ENCODE measurements at regions not wholly inside any gene's neighbourhood (a gene's known extent, or its start where the extent isn't known, plus 50 kb on each side); places are given as distances from the start of the nearest gene placed in this dataset.

- no peak overlapping the region for H3K27ac ChIP-seq (ENCODE audit: low read depth in 1 of 2, low read length in 1 of 2)
- no peaks in the 10 kb centered on the region for H3K4me1 ChIP-seq (ENCODE audit: control insufficient read depth in 2 of 2, insufficient read depth in 2 of 2, low read length in 2 of 2)
- DNase-seq (ENCODE audit: low read depth in 6 of 9, low spot score in 9 of 9), result no peak
- 56% methylated on average over 6 of the region's 6 CpGs for WGBS
- H3K9me3 ChIP-seq (ENCODE audit: control insufficient read depth in 2 of 2, insufficient read depth in 1 of 2, low read length in 1 of 2), result peaks cover 7 to 46% of the 10 kb centered on the region in 2 donors
- H3K27me3 ChIP-seq (ENCODE audit: control insufficient read depth in 2 of 2, insufficient read depth in 1 of 2, low read length in 1 of 2), result no peaks in the 10 kb centered on the region
- no peaks in the 10 kb centered on the region for H3K36me3 ChIP-seq (ENCODE audit: control insufficient read depth in 2 of 2, insufficient read depth in 2 of 2, low read length in 1 of 2)
- no peak overlapping the region for H3K4me3 ChIP-seq (ENCODE audit: low read length in 2 of 2)
Observed at GRCh38 chr16:35181422-35182030, 1722.1 kb downstream of the TP53TG3F start.

- no peaks in the 10 kb centered on the region for H3K27me3 ChIP-seq (ENCODE audit: control insufficient read depth in 2 of 2, insufficient read depth in 1 of 2, low read length in 1 of 2)
- no peak overlapping the region for H3K4me3 ChIP-seq (ENCODE audit: low read length in 2 of 2)
- H3K27ac ChIP-seq (ENCODE audit: low read depth in 1 of 2, low read length in 1 of 2), result no peak overlapping the region
- DNase-seq (ENCODE audit: low read depth in 6 of 9, low spot score in 9 of 9), result no peak
- H3K36me3 ChIP-seq (ENCODE audit: control insufficient read depth in 2 of 2, insufficient read depth in 2 of 2, low read length in 1 of 2), result no peaks in the 10 kb centered on the region
- no peaks in the 10 kb centered on the region for H3K4me1 ChIP-seq (ENCODE audit: control insufficient read depth in 2 of 2, insufficient read depth in 2 of 2, low read length in 2 of 2)
- peaks cover 9 to 49% of the 10 kb centered on the region in 2 donors for H3K9me3 ChIP-seq (ENCODE audit: control insufficient read depth in 2 of 2, insufficient read depth in 1 of 2, low read length in 1 of 2)
Observed at GRCh38 chr16:35182043-35182677, 1722.7 kb downstream of the TP53TG3F start.

- Histone ChIP-seq H3K4me3 (ENCODE audit: low read length in 2 of 2) (no peak overlapping the region), H3K36me3 (ENCODE audit: control insufficient read depth in 2 of 2, insufficient read depth in 2 of 2, low read length in 1 of 2) (no peaks in the 10 kb centered on the region), H3K27me3 (ENCODE audit: control insufficient read depth in 2 of 2, insufficient read depth in 1 of 2, low read length in 1 of 2) (no peaks in the 10 kb centered on the region), H3K9me3 (ENCODE audit: control insufficient read depth in 2 of 2, insufficient read depth in 1 of 2, low read length in 1 of 2) (peaks cover 12 to 58% of the 10 kb centered on the region in 2 donors), H3K27ac (ENCODE audit: low read depth in 1 of 2, low read length in 1 of 2) (no peak overlapping the region), H3K4me1 (ENCODE audit: control insufficient read depth in 2 of 2, insufficient read depth in 2 of 2, low read length in 2 of 2) (no peaks in the 10 kb centered on the region)
- 79% methylated on average over 6 of the region's 6 CpGs for WGBS
- DNase-seq (ENCODE audit: low read depth in 6 of 9, low spot score in 9 of 9), result no peak
Observed at GRCh38 chr16:35182943-35183550, 1723.6 kb downstream of the TP53TG3F start.

DNA sequence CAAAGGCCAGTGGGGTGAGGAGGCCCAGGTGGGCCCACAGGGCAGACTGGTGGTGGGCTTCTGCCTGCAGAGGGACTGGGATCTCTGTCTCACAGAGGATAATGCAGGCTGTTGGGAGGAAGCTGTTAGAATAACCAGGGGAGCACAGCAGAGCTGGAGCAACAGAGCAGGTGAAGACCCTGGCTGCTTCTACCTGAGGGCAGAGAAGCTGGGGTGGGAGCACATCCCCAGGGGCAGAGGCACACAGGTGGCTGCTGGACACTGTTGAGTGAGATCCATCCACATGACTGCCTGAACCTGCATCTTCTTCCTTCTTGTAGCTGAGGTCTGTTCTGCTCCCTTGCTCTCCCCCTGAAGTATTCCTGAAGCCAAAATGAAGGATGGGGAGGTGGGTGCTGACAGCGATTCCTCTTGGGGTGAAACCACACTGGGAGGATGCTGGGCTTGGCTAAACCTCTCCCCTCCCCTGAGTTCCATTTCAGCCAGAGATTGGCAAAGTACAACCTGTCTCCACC, 1725.0 kb downstream of the TP53TG3F start:
- DNase-seq (ENCODE audit: low read depth in 6 of 9, low spot score in 9 of 9), result no peak
- Histone ChIP-seq H3K27ac (ENCODE audit: low read depth in 1 of 2, low read length in 1 of 2) (no peak overlapping the region), H3K9me3 (ENCODE audit: control insufficient read depth in 2 of 2, insufficient read depth in 1 of 2, low read length in 1 of 2) (peaks cover 12 to 63% of the 10 kb centered on the region in 2 donors), H3K27me3 (ENCODE audit: control insufficient read depth in 2 of 2, insufficient read depth in 1 of 2, low read length in 1 of 2) (no peaks in the 10 kb centered on the region), H3K36me3 (ENCODE audit: control insufficient read depth in 2 of 2, insufficient read depth in 2 of 2, low read length in 1 of 2) (no peaks in the 10 kb centered on the region), H3K4me3 (ENCODE audit: low read length in 2 of 2) (no peak overlapping the region), H3K4me1 (ENCODE audit: control insufficient read depth in 2 of 2, insufficient read depth in 2 of 2, low read length in 2 of 2) (no peaks in the 10 kb centered on the region)
- 64% methylated on average over 1 of the region's 1 CpG for WGBS

- H3K9me3 ChIP-seq (ENCODE audit: control insufficient read depth in 2 of 2, insufficient read depth in 1 of 2, low read length in 1 of 2), result peaks cover 12 to 63% of the 10 kb centered on the region in 2 donors
- no peaks in the 10 kb centered on the region for H3K36me3 ChIP-seq (ENCODE audit: control insufficient read depth in 2 of 2, insufficient read depth in 2 of 2, low read length in 1 of 2)
- H3K27me3 ChIP-seq (ENCODE audit: control insufficient read depth in 2 of 2, insufficient read depth in 1 of 2, low read length in 1 of 2), result no peaks in the 10 kb centered on the region
- 64% methylated on average over 3 of the region's 3 CpGs for WGBS
- no peak for DNase-seq (ENCODE audit: low read depth in 6 of 9, low spot score in 9 of 9)
- H3K4me3 ChIP-seq (ENCODE audit: low read length in 2 of 2), result no peak overlapping the region
- no peak overlapping the region for H3K27ac ChIP-seq (ENCODE audit: low read depth in 1 of 2, low read length in 1 of 2)
- H3K4me1 ChIP-seq (ENCODE audit: control insufficient read depth in 2 of 2, insufficient read depth in 2 of 2, low read length in 2 of 2), result no peaks in the 10 kb centered on the region
Observed at GRCh38 chr16:35185366-35186044, 1726.1 kb downstream of the TP53TG3F start.

GRCh38 chr16:35186045-35186759, 1726.8 kb downstream of the TP53TG3F start:
- peaks cover 12 to 60% of the 10 kb centered on the region in 2 donors for H3K9me3 ChIP-seq (ENCODE audit: control insufficient read depth in 2 of 2, insufficient read depth in 1 of 2, low read length in 1 of 2)
- H3K4me3 ChIP-seq (ENCODE audit: low read length in 2 of 2), result no peak overlapping the region
- no peak for DNase-seq (ENCODE audit: low read depth in 6 of 9, low spot score in 9 of 9)

GRCh38 chr16:35187665-35188225, 1728.3 kb downstream of the TP53TG3F start:
- Histone ChIP-seq H3K27me3 (ENCODE audit: control insufficient read depth in 2 of 2, insufficient read depth in 1 of 2, low read length in 1 of 2) (no peaks in the 10 kb centered on the region), H3K36me3 (ENCODE audit: control insufficient read depth in 2 of 2, insufficient read depth in 2 of 2, low read length in 1 of 2) (no peaks in the 10 kb centered on the region), H3K4me1 (ENCODE audit: control insufficient read depth in 2 of 2, insufficient read depth in 2 of 2, low read length in 2 of 2) (no peaks in the 10 kb centered on the region), H3K4me3 (ENCODE audit: low read length in 2 of 2) (no peak overlapping the region), H3K27ac (ENCODE audit: low read depth in 1 of 2, low read length in 1 of 2) (no peak overlapping the region), H3K9me3 (ENCODE audit: control insufficient read depth in 2 of 2, insufficient read depth in 1 of 2, low read length in 1 of 2) (peaks cover 12 to 46% of the 10 kb centered on the region in 2 donors)
- 64% methylated on average over 2 of the region's 2 CpGs for WGBS
- DNase-seq (ENCODE audit: low read depth in 6 of 9, low spot score in 9 of 9), result no peak

More at GRCh38 chr16:35186045-35186759, 1726.8 kb downstream of the TP53TG3F start:
- Histone ChIP-seq H3K27me3 (ENCODE audit: control insufficient read depth in 2 of 2, insufficient read depth in 1 of 2, low read length in 1 of 2) (no peaks in the 10 kb centered on the region), H3K36me3 (ENCODE audit: control insufficient read depth in 2 of 2, insufficient read depth in 2 of 2, low read length in 1 of 2) (no peaks in the 10 kb centered on the region), H3K4me1 (ENCODE audit: control insufficient read depth in 2 of 2, insufficient read depth in 2 of 2, low read length in 2 of 2) (no peaks in the 10 kb centered on the region), H3K27ac (ENCODE audit: low read depth in 1 of 2, low read length in 1 of 2) (no peak overlapping the region)

- no peak for DNase-seq (ENCODE audit: low read depth in 6 of 9, low spot score in 9 of 9)
- H3K4me1 ChIP-seq (ENCODE audit: control insufficient read depth in 2 of 2, insufficient read depth in 2 of 2, low read length in 2 of 2), result no peaks in the 10 kb centered on the region
Observed at GRCh38 chr16:35188288-35189155, 1729.1 kb downstream of the TP53TG3F start.

More at GRCh38 chr16:35188288-35189155, 1729.1 kb downstream of the TP53TG3F start:
- WGBS, result 61% methylated on average over 8 of the region's 8 CpGs
- no peak overlapping the region for H3K4me3 ChIP-seq (ENCODE audit: low read length in 2 of 2)
- peaks cover 10 to 39% of the 10 kb centered on the region in 2 donors for H3K9me3 ChIP-seq (ENCODE audit: control insufficient read depth in 2 of 2, insufficient read depth in 1 of 2, low read length in 1 of 2)
- no peaks in the 10 kb centered on the region for H3K36me3 ChIP-seq (ENCODE audit: control insufficient read depth in 2 of 2, insufficient read depth in 2 of 2, low read length in 1 of 2)
- H3K27me3 ChIP-seq (ENCODE audit: control insufficient read depth in 2 of 2, insufficient read depth in 1 of 2, low read length in 1 of 2), result no peaks in the 10 kb centered on the region
- H3K27ac ChIP-seq (ENCODE audit: low read depth in 1 of 2, low read length in 1 of 2), result no peak overlapping the region
